HFFc6 (cell line): ENCODE measurements at regions not wholly inside any gene's neighbourhood (a gene's known extent, or its start where the extent isn't known, plus 50 kb on each side); places are given as distances from the start of the nearest gene placed in this dataset.
A peak's percentile ranks its signal among the peaks of the same experiment; 100 is the strongest.
"Not testable (repeated sequence)": the region's sequence is repeated elsewhere in the genome, so short reads cannot be mapped to it uniquely, and the experiment has no call there.

Source experiments
- DNase-seq: peaks from one replicate; pipeline ENCODE4 v3.0.0-alpha.2; 2018
- H3K27ac Mint-ChIP-seq: 2 replicates; pipeline ENCODE4 v1.8.0; 2020; ENCODE audit warnings: mild to moderate bottlenecking, mixed read lengths
- H3K27me3 Mint-ChIP-seq: 2 replicates; pipeline ENCODE4 v1.8.0; 2021; ENCODE audit warnings: mild to moderate bottlenecking, moderate library complexity, mixed read lengths; ENCODE audit not compliant: insufficient read depth
- H3K36me3 Mint-ChIP-seq: 2 replicates; pipeline ENCODE4 v1.8.0; 2021; ENCODE audit warnings: low read depth, mixed read lengths
- H3K4me1 Mint-ChIP-seq: 2 replicates; pipeline ENCODE4 v1.8.0; 2020; ENCODE audit warnings: low read depth, mixed read lengths
- H3K4me3 Mint-ChIP-seq: 2 replicates; pipeline ENCODE4 v1.8.0; 2020; ENCODE audit warnings: mild to moderate bottlenecking, moderate library complexity, mixed read lengths
- H3K9me3 Mint-ChIP-seq: 2 replicates; pipeline ENCODE4 v1.8.0; 2020; ENCODE audit warnings: mild to moderate bottlenecking, mixed read lengths
- TF ChIP-seq, protein P1 (sequence below): fragments of 200-600 bp; sonication (generic); IDR thresholded peaks from 2 replicates; pipeline ENCODE4 v1.5.0; 2021; ENCODE audit warnings: antibody characterized with exemption, mild to moderate bottlenecking

GRCh38 chr2:180540761-180541160 is 439.6 kb upstream of the UBE2E3 start:
- Mint-ChIP-seq H3K27ac (no peak overlapping the region), H3K36me3 (no peaks in the 10 kb centered on the region), H3K4me1 (no peaks in the 10 kb centered on the region), H3K27me3 (no peaks in the 10 kb centered on the region), H3K9me3 (peaks cover 2% of the 10 kb centered on the region; the same call in 1 of the 2 replicates), H3K4me3 (no peak overlapping the region)
- TF ChIP-seq, protein P1, sequence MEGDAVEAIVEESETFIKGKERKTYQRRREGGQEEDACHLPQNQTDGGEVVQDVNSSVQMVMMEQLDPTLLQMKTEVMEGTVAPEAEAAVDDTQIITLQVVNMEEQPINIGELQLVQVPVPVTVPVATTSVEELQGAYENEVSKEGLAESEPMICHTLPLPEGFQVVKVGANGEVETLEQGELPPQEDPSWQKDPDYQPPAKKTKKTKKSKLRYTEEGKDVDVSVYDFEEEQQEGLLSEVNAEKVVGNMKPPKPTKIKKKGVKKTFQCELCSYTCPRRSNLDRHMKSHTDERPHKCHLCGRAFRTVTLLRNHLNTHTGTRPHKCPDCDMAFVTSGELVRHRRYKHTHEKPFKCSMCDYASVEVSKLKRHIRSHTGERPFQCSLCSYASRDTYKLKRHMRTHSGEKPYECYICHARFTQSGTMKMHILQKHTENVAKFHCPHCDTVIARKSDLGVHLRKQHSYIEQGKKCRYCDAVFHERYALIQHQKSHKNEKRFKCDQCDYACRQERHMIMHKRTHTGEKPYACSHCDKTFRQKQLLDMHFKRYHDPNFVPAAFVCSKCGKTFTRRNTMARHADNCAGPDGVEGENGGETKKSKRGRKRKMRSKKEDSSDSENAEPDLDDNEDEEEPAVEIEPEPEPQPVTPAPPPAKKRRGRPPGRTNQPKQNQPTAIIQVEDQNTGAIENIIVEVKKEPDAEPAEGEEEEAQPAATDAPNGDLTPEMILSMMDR, result no peak
- no peak for DNase-seq

DNA sequence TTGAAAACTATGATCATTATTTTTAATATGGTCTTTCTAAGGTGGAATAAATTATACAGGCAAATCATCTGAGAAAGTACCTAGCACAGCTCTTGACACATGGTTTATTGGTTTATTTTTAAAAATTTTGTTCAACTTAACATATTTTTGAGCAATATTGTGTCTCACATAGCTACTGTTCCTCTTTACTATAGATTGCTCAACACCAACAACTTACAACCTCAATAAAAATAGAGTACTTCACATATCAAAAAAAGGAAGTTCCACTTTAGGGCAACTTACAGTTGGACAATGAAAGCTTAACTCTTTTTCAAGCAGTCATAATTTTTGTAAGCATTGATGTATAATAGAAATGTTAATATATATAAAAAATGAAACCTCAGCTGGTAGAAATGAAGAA is 440.9 kb upstream of the UBE2E3 start:
- Mint-ChIP-seq H3K27me3 (no peaks in the 10 kb centered on the region), H3K4me1 (no peaks in the 10 kb centered on the region), H3K36me3 (no peaks in the 10 kb centered on the region), H3K4me3 (no peak overlapping the region), H3K9me3 (no peaks in the 10 kb centered on the region), H3K27ac (no peak overlapping the region)
- TF ChIP-seq, protein P1, result no peak
- DNase-seq, result no peak

- Mint-ChIP-seq H3K27me3 (no peaks in the 10 kb centered on the region), H3K9me3 (no peaks in the 10 kb centered on the region), H3K4me3 (no peak overlapping the region), H3K27ac (no peak overlapping the region), H3K36me3 (no peaks in the 10 kb centered on the region), H3K4me1 (no peaks in the 10 kb centered on the region)
- TF ChIP-seq, protein P1, result no peak
- no peak for DNase-seq
Observed at GRCh38 chr2:180535289-180535688, 445.1 kb upstream of the UBE2E3 start.

- H3K36me3 Mint-ChIP-seq, H3K27me3 Mint-ChIP-seq, H3K4me3 Mint-ChIP-seq, H3K9me3 Mint-ChIP-seq, H3K4me1 Mint-ChIP-seq, H3K27ac Mint-ChIP-seq, DNase-seq: not testable (repeated sequence)
Observed at GRCh38 chr2:180531787-180532186, 448.6 kb upstream of the UBE2E3 start.

DNA sequence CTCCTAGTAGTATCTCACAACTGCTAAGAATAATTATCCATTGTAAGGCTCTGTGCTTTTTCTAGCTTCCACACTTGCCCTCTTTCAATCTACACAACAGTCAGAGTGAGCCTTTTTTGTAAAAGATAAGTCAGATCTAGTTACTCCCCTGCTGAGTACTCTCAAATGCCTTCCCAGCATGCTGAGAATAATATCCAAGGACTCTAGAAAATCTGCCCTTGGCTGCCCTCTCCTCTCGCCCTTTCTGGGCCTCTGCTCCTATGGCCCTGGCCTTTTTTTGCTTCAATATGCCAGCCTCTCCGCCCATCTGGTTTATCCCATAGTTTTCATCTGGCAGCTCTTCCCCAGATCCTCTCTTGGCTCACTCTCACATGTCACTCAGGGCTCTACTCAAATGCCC is 455.9 kb upstream of the UBE2E3 start:
- Mint-ChIP-seq H3K27me3 (no peaks in the 10 kb centered on the region; the same call in 1 of the 2 replicates), H3K4me1 (peaks cover 56% of the 10 kb centered on the region), H3K27ac (peak overlapping the region; percentile 96), H3K9me3 (no peaks in the 10 kb centered on the region), H3K36me3 (peaks cover 9% of the 10 kb centered on the region), H3K4me3 (peak overlapping the region; percentile 76)
- DNase-seq, result no peak
- TF ChIP-seq, protein P1, result no peak

GRCh38 chr2:180523621-180524340 is 456.6 kb upstream of the UBE2E3 start:
- no peaks in the 10 kb centered on the region for H3K9me3 Mint-ChIP-seq
- TF ChIP-seq, protein P1, result no peak
- DNase-seq, result peak; percentile 93
- H3K4me1 Mint-ChIP-seq, result peaks cover 63% of the 10 kb centered on the region
- H3K36me3 Mint-ChIP-seq, result peaks cover 6% of the 10 kb centered on the region; the same call in 1 of the 2 replicates
- peak overlapping the region; percentile 76 for H3K4me3 Mint-ChIP-seq
- no peaks in the 10 kb centered on the region; the same call in 1 of the 2 replicates for H3K27me3 Mint-ChIP-seq
- peak overlapping the region; percentile 96 for H3K27ac Mint-ChIP-seq
